RWPE2 (cell line): ENCODE measurements at regions not wholly inside any gene's neighbourhood (a gene's known extent, or its start where the extent isn't known, plus 50 kb on each side); places are given as distances from the start of the nearest gene placed in this dataset.
"Not testable (repeated sequence)": the region's sequence is repeated elsewhere in the genome, so short reads cannot be mapped to it uniquely, and the experiment has no call there.

ENCODE experiments used
- ATAC-seq: fragments of 200-7000 bp; cut with Tn5 transposase; 3 replicates; pipeline ENCODE4 v1.9.1; 2021; ENCODE audit warnings: low read depth
- DNase-seq: peaks from one replicate; pipeline ENCODE4 v3.0.0-alpha.2; 2020; ENCODE audit warnings: low spot score
- H3K27ac ChIP-seq: fragments of 450-650 bp; 2 replicates; pipeline ENCODE4 v1.5.1; 2017; ENCODE audit warnings: mild to moderate bottlenecking; ENCODE audit not compliant: poor library complexity, severe bottlenecking
- H3K27me3 ChIP-seq: fragments of 250-450 bp; sonication (Bioruptor Pico); 2 replicates; pipeline ENCODE4 v1.5.1; 2021; ENCODE audit warnings: mild to moderate bottlenecking, moderate library complexity; ENCODE audit not compliant: insufficient read depth, poor library complexity, severe bottlenecking
- H3K36me3 ChIP-seq: fragments of 250-450 bp; sonication (Bioruptor Pico); 2 replicates; pipeline ENCODE4 v1.5.1; 2020; ENCODE audit warnings: low read depth, mild to moderate bottlenecking, moderate library complexity
- H3K4me1 ChIP-seq: fragments of 250-450 bp; sonication (Bioruptor Pico); 2 replicates; pipeline ENCODE4 v1.5.1; 2021; ENCODE audit warnings: mild to moderate bottlenecking, moderate library complexity; ENCODE audit not compliant: insufficient read depth, poor library complexity, severe bottlenecking
- H3K4me3 ChIP-seq: fragments of 250-450 bp; sonication (Bioruptor Pico); 2 replicates; pipeline ENCODE4 v1.5.1; 2021; ENCODE audit warnings: mild to moderate bottlenecking, moderate library complexity; ENCODE audit not compliant: severe bottlenecking
- H3K9me3 ChIP-seq: fragments of 250-450 bp; sonication (Bioruptor Pico); 2 replicates; pipeline ENCODE4 v1.5.1; 2021; ENCODE audit warnings: mild to moderate bottlenecking, moderate library complexity; ENCODE audit not compliant: severe bottlenecking
- CTCF ChIP-seq: fragments of 450-650 bp; IDR thresholded peaks from one replicate; pipeline ENCODE4 v1.5.1; 2017; ENCODE audit warnings: mild to moderate bottlenecking, moderate library complexity; ENCODE audit not compliant: poor library complexity, severe bottlenecking

GRCh38 chr20:12229891-12230290 is 312.2 kb downstream of the BTBD3 start:
- Histone ChIP-seq H3K27me3 (no peaks in the 10 kb centered on the region), H3K36me3 (no peaks in the 10 kb centered on the region), H3K4me3 (no peak overlapping the region), H3K4me1 (no peaks in the 10 kb centered on the region), H3K27ac (no peak overlapping the region), H3K9me3 (no peaks in the 10 kb centered on the region)
- TF ChIP-seq CTCF: no peak
- ATAC-seq (no peak), DNase-seq (no peak)

DNA sequence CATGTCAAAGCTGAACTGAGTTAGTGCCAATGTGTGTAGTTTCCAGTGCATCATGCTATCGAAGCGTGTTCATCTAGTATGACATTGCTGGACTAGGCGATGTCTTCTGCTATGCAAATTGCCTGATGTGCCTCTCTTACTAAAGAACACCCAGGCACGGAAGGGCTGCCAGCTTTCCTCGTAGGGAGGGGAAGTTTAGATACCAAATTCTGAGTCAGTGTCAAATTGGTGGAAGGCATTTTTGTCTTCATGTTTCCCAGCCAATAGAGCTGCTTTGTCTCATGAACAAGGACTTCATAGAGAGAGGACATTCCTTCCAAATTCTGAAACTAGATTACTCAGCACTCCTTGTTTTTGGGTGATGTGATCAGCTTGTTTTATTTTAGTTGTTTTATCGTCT is 320.1 kb downstream of the BTBD3 start:
- Histone ChIP-seq H3K9me3 (no peaks in the 10 kb centered on the region), H3K4me3 (no peak overlapping the region), H3K27ac (no peak overlapping the region), H3K27me3 (no peaks in the 10 kb centered on the region), H3K36me3 (no peaks in the 10 kb centered on the region), H3K4me1 (no peaks in the 10 kb centered on the region)
- no peak for TF ChIP-seq CTCF
- ATAC-seq (no peak), DNase-seq (no peak)

DNA sequence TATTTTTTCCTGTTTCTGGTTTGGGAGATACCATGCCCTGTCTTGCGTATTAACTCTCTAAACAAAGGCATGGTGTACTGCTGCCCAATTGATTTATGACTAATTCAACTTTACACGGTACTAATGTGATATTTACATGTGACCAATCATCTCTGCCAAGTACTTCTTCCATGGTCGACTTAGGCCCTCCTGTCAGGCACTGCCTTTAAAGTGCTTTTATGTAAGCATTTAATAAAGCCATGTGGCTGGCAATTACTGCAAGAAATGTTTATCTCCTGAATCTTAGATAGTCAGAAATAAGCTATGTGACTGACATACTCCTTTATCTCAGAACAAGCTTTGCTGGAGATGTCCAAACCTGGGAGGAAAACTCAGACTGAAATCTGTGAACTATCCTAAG is 323.4 kb downstream of the BTBD3 start:
- no peak overlapping the region for H3K27ac ChIP-seq
- H3K36me3 ChIP-seq: no peaks in the 10 kb centered on the region
- no peak overlapping the region for H3K4me3 ChIP-seq
- no peaks in the 10 kb centered on the region for H3K27me3 ChIP-seq
- no peaks in the 10 kb centered on the region for H3K4me1 ChIP-seq
- ATAC-seq (no peak), DNase-seq (no peak)
- H3K9me3 ChIP-seq: no peaks in the 10 kb centered on the region
- no peak for TF ChIP-seq CTCF

- no peak for ATAC-seq
- TF ChIP-seq CTCF: no peak
These were observed 325.6 kb downstream of the BTBD3 start for GRCh38 chr20:12243327-12243726.

DNA sequence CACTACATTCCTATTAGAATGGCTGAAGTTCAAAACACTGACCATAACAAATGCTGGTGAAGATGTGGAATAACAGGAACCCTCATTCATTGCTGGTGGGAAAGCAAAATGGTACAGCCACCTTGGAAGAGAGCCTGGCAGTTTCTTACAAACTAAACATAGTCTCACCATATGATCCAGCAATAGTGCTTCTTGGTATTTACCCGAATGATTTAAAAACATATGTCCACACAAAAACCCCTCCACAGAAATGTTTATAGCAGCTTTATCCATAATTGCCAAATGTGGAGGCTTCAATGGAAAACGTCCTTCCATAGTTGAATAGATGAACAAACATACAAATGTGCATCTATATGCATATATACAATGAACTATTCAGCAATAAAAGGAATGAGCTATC is 330.8 kb downstream of the BTBD3 start:
- no peaks in the 10 kb centered on the region for H3K36me3 ChIP-seq
- no peak for ATAC-seq
- no peaks in the 10 kb centered on the region for H3K27me3 ChIP-seq
- no peaks in the 10 kb centered on the region for H3K9me3 ChIP-seq
- H3K4me1 ChIP-seq: no peaks in the 10 kb centered on the region
- H3K4me3 ChIP-seq: no peak overlapping the region
- TF ChIP-seq CTCF: no peak
- H3K27ac ChIP-seq: no peak overlapping the region
- no peak for DNase-seq

More at GRCh38 chr20:12243327-12243726, 325.6 kb downstream of the BTBD3 start:
- DNase-seq: no peak
- Histone ChIP-seq H3K27ac (no peak overlapping the region), H3K27me3 (no peaks in the 10 kb centered on the region), H3K36me3 (no peaks in the 10 kb centered on the region), H3K4me3 (no peak overlapping the region), H3K4me1 (no peaks in the 10 kb centered on the region), H3K9me3 (no peaks in the 10 kb centered on the region)

DNA sequence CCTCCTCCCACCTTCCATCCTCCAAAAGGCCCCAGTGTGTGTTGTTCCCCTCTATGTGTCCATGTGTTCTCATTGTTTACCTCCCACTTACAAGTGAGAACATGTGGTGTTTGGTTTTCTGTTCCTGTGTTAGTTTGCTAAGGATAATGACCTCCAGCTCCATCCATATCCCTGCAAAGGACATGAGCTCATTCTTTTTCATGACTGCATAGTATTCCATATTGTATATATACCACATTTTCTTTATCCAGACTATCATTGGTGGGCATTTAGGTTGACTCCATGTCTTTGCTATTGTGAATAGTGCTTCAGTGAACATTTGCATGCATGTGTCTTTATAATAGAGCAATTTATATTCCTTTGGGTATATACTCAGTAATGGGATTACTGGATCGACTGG is 333.0 kb downstream of the BTBD3 start:
- H3K27me3 ChIP-seq, H3K4me3 ChIP-seq, DNase-seq, H3K9me3 ChIP-seq, H3K4me1 ChIP-seq, H3K27ac ChIP-seq, ATAC-seq, H3K36me3 ChIP-seq: not testable (repeated sequence)
